ENCODE measurements at regions not wholly inside any gene's neighbourhood (a gene's known extent, or its start where the extent isn't known, plus 50 kb on each side); places are given as distances from the start of the nearest gene placed in this dataset.

GRCh38 chr14:101184104-101184455 is 280.6 kb upstream of the RTL1 start:
- no peak for DNase-seq

- no peak for DNase-seq
Observed at GRCh38 chr14:101184572-101184971, 281.1 kb upstream of the RTL1 start.

- no peak for DNase-seq
Observed at GRCh38 chr14:101185073-101185835, 281.7 kb upstream of the RTL1 start.

- no peak for DNase-seq
Observed at GRCh38 chr14:101185946-101186345, 282.4 kb upstream of the RTL1 start.

- no peak for DNase-seq
Observed at GRCh38 chr14:101186544-101186943, 283.0 kb upstream of the RTL1 start.

GRCh38 chr14:101186992-101187815 is 283.7 kb upstream of the RTL1 start:
- DNase-seq = no peak

- no peak for DNase-seq
Observed at GRCh38 chr14:101187816-101188570, 284.5 kb upstream of the RTL1 start.

- DNase-seq = no peak
Observed at GRCh38 chr14:101188571-101188915, 285.0 kb upstream of the RTL1 start.

GRCh38 chr14:101189266-101189665 is 285.7 kb upstream of the RTL1 start:
- DNase-seq = no peak

GRCh38 chr14:101189962-101190560 is 286.5 kb upstream of the RTL1 start:
- DNase-seq = no peak

GRCh38 chr14:101191101-101191720 is 287.7 kb upstream of the RTL1 start:
- no peak for DNase-seq

GRCh38 chr14:101191721-101192660 is 288.5 kb upstream of the RTL1 start:
- no peak for DNase-seq

GRCh38 chr14:101192661-101193000 is 289.1 kb upstream of the RTL1 start:
- no peak for DNase-seq

GRCh38 chr14:101193106-101193844 is 289.8 kb upstream of the RTL1 start:
- no peak for DNase-seq

GRCh38 chr14:101193845-101194372 is 290.4 kb upstream of the RTL1 start:
- no peak for DNase-seq

- DNase-seq = no peak
Observed at GRCh38 chr14:101194373-101195308, 291.1 kb upstream of the RTL1 start.

- DNase-seq = no peak
Observed at GRCh38 chr14:101195309-101195901, 291.9 kb upstream of the RTL1 start.

GRCh38 chr14:101196051-101196712 is 292.7 kb upstream of the RTL1 start:
- no peak for DNase-seq

All from NCI-H2227 treated with DMSO at 0.1 percent for 48 hours (cell line).